ENCODE measurements at regions not wholly inside any gene's neighbourhood (a gene's known extent, or its start where the extent isn't known, plus 50 kb on each side); places are given as distances from the start of the nearest gene placed in this dataset.

DNA sequence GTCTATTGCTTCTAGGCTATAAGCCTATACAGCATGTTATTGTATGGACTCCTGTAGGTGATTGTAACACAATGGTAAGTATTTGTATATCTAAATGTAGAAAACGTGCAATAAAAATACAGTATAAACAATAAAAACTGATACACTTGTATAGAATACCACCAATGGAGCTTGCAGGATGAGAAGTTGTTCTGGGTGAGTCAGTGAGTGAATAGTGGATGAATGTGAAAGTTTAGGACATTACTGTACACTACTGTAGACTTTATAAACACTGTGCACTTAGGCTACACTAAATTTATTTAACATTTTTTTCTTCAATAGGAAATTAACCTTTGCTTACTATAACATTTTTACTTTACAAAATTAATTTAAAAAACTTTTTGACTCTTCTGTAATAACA lies 679.2 kb upstream of the ZNF804A start:
- Histone ChIP-seq H3K27me3 (ENCODE audit: control insufficient read depth, insufficient read depth, low read length) (no peaks in the 10 kb centered on the region), H3K4me3 (ENCODE audit: low read depth, low read length) (no peak overlapping the region), H3K9me3 (ENCODE audit: control insufficient read depth, insufficient read depth, low read length) (no peaks in the 10 kb centered on the region), H3K27ac (ENCODE audit: low read depth, low read length) (no peak overlapping the region), H3K4me1 (ENCODE audit: control insufficient read depth, insufficient read depth, low read length) (no peaks in the 10 kb centered on the region), H3K36me3 (ENCODE audit: control insufficient read depth, insufficient read depth, low read length) (no peaks in the 10 kb centered on the region)
- no peak for DNase-seq (ENCODE audit: low read depth in 4 of 6, low spot score in 6 of 6)
- no CpG with 5 or more reads among the region's 1 CpG for WGBS (ENCODE audit: insufficient coverage)

DNA sequence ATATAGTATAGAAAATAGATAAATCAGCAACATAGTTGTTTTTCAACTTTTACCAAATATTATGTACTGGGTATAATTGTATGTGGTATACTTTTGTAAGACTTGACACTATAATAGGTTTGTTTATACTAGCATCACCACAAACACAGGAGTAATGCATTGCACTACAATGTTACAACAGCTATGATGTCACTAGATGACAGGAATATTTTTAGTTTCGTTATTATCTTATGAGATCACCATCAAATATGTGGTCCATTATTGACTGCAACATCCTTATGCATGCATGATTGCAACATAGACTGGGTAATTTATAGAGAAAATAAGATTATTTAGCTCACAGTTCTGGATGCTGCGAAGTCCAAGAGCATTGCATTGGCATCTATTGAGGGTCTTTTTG lies 678.4 kb upstream of the ZNF804A start:
- no peaks in the 10 kb centered on the region for H3K27me3 ChIP-seq (ENCODE audit: control insufficient read depth, insufficient read depth, low read length)
- WGBS (ENCODE audit: insufficient coverage) = no CpG with 5 or more reads among the region's 2 CpGs
- H3K27ac ChIP-seq (ENCODE audit: low read depth, low read length) = no peak overlapping the region
- no peaks in the 10 kb centered on the region for H3K36me3 ChIP-seq (ENCODE audit: control insufficient read depth, insufficient read depth, low read length)
- no peak for DNase-seq (ENCODE audit: low read depth in 4 of 6, low spot score in 6 of 6)
- no peaks in the 10 kb centered on the region for H3K4me1 ChIP-seq (ENCODE audit: control insufficient read depth, insufficient read depth, low read length)
- H3K9me3 ChIP-seq (ENCODE audit: control insufficient read depth, insufficient read depth, low read length) = no peaks in the 10 kb centered on the region
- no peak overlapping the region for H3K4me3 ChIP-seq (ENCODE audit: low read depth, low read length)

DNA sequence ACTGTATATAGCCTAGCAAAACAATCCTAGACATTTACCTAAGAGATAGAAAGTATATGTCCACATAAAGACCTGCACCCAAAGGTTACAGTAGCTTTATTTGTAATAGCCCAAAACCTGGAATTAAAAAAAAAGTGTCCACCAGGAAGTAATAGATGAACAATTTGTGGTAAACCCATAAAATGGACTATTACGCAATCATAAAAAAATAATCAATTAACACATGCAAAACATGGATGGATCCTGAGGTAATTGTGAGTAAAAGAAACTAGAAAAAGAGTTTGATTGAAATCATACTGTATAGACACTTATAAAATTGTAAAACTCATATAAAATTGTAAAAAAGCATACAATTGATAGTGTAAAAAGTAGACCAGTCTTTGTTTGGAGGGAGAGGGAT lies 673.0 kb upstream of the ZNF804A start:
- Histone ChIP-seq H3K9me3 (ENCODE audit: control insufficient read depth, insufficient read depth, low read length) (no peaks in the 10 kb centered on the region), H3K27ac (ENCODE audit: low read depth, low read length) (no peak overlapping the region), H3K27me3 (ENCODE audit: control insufficient read depth, insufficient read depth, low read length) (no peaks in the 10 kb centered on the region), H3K4me1 (ENCODE audit: control insufficient read depth, insufficient read depth, low read length) (no peaks in the 10 kb centered on the region), H3K4me3 (ENCODE audit: low read depth, low read length) (no peak overlapping the region), H3K36me3 (ENCODE audit: control insufficient read depth, insufficient read depth, low read length) (no peaks in the 10 kb centered on the region)
- no peak for DNase-seq (ENCODE audit: low read depth in 4 of 6, low spot score in 6 of 6)
- no CpG with 5 or more reads among the region's 1 CpG for WGBS (ENCODE audit: insufficient coverage)

DNA sequence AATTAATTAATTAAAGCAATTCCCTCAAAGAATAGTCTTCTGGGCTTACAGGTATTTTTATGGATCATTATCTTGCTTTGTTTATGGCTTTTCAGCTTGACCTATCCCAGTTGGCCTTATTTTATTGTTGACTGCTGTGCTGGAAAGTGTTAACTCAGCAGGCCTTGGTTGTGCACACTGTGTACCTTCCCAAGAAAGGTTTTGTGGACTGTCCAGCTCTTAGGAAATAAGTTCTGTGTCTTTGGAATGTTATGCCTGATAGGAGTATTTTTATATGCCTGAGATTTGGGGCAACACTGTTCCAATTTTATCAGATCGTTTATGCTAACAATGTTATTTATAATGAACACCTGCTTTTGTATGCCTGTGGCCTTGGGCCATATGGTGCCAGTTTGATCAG lies 671.9 kb upstream of the ZNF804A start:
- H3K9me3 ChIP-seq (ENCODE audit: control insufficient read depth, insufficient read depth, low read length) = no peaks in the 10 kb centered on the region
- no peak overlapping the region for H3K27ac ChIP-seq (ENCODE audit: low read depth, low read length)
- no peaks in the 10 kb centered on the region for H3K27me3 ChIP-seq (ENCODE audit: control insufficient read depth, insufficient read depth, low read length)
- H3K36me3 ChIP-seq (ENCODE audit: control insufficient read depth, insufficient read depth, low read length) = no peaks in the 10 kb centered on the region
- H3K4me3 ChIP-seq (ENCODE audit: low read depth, low read length) = no peak overlapping the region
- no peaks in the 10 kb centered on the region for H3K4me1 ChIP-seq (ENCODE audit: control insufficient read depth, insufficient read depth, low read length)
- WGBS (ENCODE audit: insufficient coverage) = no CpG with 5 or more reads among the region's 1 CpG
- DNase-seq (ENCODE audit: low read depth in 4 of 6, low spot score in 6 of 6) = no peak

DNA sequence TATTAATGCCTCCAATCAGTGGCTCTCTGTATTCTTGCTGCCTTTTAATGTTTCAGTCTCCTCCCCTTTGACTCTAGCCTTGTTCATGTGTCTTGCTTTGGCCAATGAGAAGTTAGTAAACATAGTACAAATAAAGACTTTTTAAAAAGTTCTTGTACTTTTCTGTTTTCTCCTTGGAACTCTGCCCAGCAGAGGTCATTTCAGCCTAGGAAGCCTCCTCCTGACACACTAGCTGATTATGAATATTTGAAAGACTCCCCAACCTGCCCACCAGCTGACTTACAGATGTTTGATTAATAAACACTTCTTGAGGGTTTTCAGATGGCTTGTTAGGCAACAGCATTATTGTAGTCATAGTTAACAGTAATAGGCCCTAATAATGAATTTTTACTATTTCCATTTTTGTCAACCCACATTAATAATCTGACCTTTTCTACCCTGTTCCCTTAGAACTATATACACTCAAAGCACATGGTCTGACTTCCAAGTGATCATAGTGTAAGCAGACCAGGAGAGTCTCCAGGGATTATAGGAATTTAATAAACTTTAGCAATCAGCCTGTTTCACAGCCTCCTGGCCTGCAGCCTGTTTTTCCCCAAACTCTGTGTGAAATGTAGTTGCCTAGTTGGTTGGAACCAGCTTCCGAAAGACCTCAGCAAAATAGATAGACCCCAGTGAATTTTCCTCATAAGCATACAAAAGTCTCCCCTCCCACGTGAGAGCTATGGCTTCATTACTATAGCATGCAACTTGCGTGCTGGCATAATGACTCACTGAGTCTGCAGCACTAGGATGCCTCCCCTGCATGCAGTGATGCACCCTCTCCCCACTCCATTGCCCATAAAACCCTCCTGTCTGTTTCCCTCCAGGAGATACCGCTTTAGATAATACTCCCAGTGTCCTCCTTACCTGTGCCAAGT lies 670.7 kb upstream of the ZNF804A start:
- peak in 1 of 6 donors; percentile 4 for DNase-seq (ENCODE audit: low read depth in 4 of 6, low spot score in 6 of 6)
- WGBS (ENCODE audit: insufficient coverage) = 82% methylated on average over 3 of the region's 4 CpGs

DNA sequence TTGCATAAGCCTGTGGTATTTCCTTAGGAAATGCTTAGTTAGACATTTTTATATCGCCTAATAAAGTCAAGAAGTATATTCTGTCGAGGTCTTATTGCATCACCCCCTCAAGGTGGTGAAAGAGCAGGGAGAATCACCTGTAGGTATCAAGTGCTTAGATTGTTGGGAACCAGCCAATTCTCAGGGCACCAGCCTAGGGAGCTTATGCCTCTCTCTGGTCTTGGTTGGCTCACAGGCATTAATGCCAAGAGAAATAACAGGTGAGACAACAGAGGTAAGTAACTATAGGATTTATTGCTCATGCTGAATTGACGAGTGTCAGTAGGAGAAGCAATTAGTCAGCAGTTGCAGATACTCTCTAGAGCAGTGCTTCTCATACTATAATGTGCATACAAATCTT lies 663.3 kb upstream of the ZNF804A start:
- Histone ChIP-seq H3K36me3 (ENCODE audit: control insufficient read depth, insufficient read depth, low read length) (no peaks in the 10 kb centered on the region), H3K4me1 (ENCODE audit: control insufficient read depth, insufficient read depth, low read length) (no peaks in the 10 kb centered on the region), H3K27me3 (ENCODE audit: control insufficient read depth, insufficient read depth, low read length) (no peaks in the 10 kb centered on the region), H3K27ac (ENCODE audit: low read depth, low read length) (no peak overlapping the region), H3K9me3 (ENCODE audit: control insufficient read depth, insufficient read depth, low read length) (peaks cover 2% of the 10 kb centered on the region), H3K4me3 (ENCODE audit: low read depth, low read length) (no peak overlapping the region)
- WGBS (ENCODE audit: insufficient coverage) = no CpG with 5 or more reads among the region's 3 CpGs
- DNase-seq (ENCODE audit: low read depth in 4 of 6, low spot score in 6 of 6) = no peak

More for the DNA sequence above, 670.7 kb upstream of the ZNF804A start:
- Histone ChIP-seq H3K4me3 (ENCODE audit: low read depth, low read length) (no peak overlapping the region), H3K27me3 (ENCODE audit: control insufficient read depth, insufficient read depth, low read length) (no peaks in the 10 kb centered on the region), H3K4me1 (ENCODE audit: control insufficient read depth, insufficient read depth, low read length) (no peaks in the 10 kb centered on the region), H3K9me3 (ENCODE audit: control insufficient read depth, insufficient read depth, low read length) (no peaks in the 10 kb centered on the region), H3K27ac (ENCODE audit: low read depth, low read length) (no peak overlapping the region), H3K36me3 (ENCODE audit: control insufficient read depth, insufficient read depth, low read length) (no peaks in the 10 kb centered on the region)

DNA sequence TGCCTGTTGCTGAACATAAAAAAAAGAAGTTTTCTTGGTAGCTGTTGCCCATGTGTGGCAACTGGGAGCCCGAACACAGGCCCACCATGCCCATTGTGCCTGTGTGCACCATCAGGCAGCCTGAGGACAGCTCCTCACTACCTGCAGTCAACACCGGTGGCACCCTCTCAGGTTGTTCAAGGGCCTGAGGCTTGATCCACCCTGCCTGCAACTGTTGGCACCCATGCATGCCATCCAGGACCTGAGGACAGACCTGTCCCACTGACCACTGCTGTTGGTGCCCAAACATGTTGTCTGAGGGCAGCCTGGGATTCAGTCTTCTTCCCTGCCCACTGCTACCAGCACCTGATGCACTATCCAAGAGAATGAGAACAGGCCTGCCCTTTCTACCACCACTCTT lies 661.1 kb upstream of the ZNF804A start:
- H3K4me3 ChIP-seq (ENCODE audit: low read depth, low read length) = no peak overlapping the region
- peaks cover 2% of the 10 kb centered on the region for H3K9me3 ChIP-seq (ENCODE audit: control insufficient read depth, insufficient read depth, low read length)
- H3K27me3 ChIP-seq (ENCODE audit: control insufficient read depth, insufficient read depth, low read length) = no peaks in the 10 kb centered on the region
- H3K36me3 ChIP-seq (ENCODE audit: control insufficient read depth, insufficient read depth, low read length) = no peaks in the 10 kb centered on the region
- DNase-seq (ENCODE audit: low read depth in 4 of 6, low spot score in 6 of 6) = no peak
- H3K4me1 ChIP-seq (ENCODE audit: control insufficient read depth, insufficient read depth, low read length) = no peaks in the 10 kb centered on the region
- WGBS (ENCODE audit: insufficient coverage) = 100% methylated on average over 2 of the region's 2 CpGs
- no peak overlapping the region for H3K27ac ChIP-seq (ENCODE audit: low read depth, low read length)

DNA sequence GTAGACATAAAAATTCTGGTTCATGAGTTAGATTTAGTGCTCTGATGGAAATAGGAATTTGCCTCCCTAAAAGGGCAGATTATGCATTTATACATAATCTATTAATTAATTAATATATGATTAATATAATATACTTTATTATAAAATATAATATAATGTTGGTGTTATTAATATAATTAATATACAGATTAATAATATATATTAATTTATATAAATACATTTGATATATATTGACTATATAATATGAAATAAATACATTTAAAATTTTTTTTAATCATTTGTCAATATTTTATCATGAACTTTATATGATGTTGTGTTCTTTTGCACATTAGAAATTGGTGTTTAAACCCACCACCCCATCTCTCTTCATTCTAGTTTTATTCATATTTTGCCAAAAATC lies 652.1 kb upstream of the ZNF804A start:
- DNase-seq (ENCODE audit: low read depth in 4 of 6, low spot score in 6 of 6) = no peak
- Histone ChIP-seq H3K36me3 (ENCODE audit: control insufficient read depth, insufficient read depth, low read length) (no peaks in the 10 kb centered on the region), H3K4me1 (ENCODE audit: control insufficient read depth, insufficient read depth, low read length) (no peaks in the 10 kb centered on the region), H3K27ac (ENCODE audit: low read depth, low read length) (no peak overlapping the region), H3K27me3 (ENCODE audit: control insufficient read depth, insufficient read depth, low read length) (no peaks in the 10 kb centered on the region), H3K4me3 (ENCODE audit: low read depth, low read length) (no peak overlapping the region), H3K9me3 (ENCODE audit: control insufficient read depth, insufficient read depth, low read length) (peaks cover 1% of the 10 kb centered on the region)

DNA sequence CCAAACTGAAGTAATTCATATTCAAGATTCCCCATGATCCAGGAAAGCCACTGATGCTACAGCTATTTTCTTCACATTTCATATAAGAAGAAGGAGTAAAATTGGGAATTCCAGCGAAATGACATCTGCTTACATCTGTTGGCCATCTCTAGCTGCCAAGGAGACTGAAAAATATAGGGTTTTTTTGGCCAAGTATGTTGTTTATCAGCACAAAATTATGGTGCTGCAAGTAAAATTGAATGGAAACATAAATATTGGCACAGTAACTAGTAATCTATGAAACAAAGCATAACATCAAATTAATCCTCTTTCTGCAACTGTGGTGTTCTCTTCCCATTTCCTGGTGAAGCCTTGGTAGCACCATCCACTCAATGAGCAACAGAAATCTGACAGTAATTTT lies 649.5 kb upstream of the ZNF804A start:
- no peaks in the 10 kb centered on the region for H3K36me3 ChIP-seq (ENCODE audit: control insufficient read depth, insufficient read depth, low read length)
- WGBS (ENCODE audit: insufficient coverage) = no CpG with 5 or more reads among the region's 1 CpG
- H3K27me3 ChIP-seq (ENCODE audit: control insufficient read depth, insufficient read depth, low read length) = no peaks in the 10 kb centered on the region
- no peaks in the 10 kb centered on the region for H3K4me1 ChIP-seq (ENCODE audit: control insufficient read depth, insufficient read depth, low read length)
- H3K4me3 ChIP-seq (ENCODE audit: low read depth, low read length) = no peak overlapping the region
- H3K27ac ChIP-seq (ENCODE audit: low read depth, low read length) = no peak overlapping the region
- peaks cover 1% of the 10 kb centered on the region for H3K9me3 ChIP-seq (ENCODE audit: control insufficient read depth, insufficient read depth, low read length)
- peak in 1 of 6 donors; percentile 23 for DNase-seq (ENCODE audit: low read depth in 4 of 6, low spot score in 6 of 6)

DNA sequence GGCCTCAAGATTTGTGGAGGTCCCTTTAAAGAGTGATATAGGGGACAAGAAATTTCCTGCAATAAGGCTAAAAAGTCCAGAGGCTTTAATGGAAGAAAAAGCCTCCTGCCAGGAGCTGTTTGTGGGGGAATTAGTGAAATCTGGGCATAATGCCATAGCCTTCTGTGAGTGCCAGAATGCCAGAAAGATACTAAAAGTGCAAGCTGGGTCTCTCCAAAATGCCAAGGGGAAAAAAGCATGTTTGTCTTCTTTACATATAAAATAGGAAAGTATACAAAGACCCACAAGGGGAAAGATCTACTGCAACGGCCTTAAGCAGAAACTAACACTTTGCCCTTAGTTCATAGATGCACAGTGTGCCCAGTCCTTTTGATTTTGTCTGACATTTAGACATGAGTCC lies 647.7 kb upstream of the ZNF804A start:
- H3K9me3 ChIP-seq (ENCODE audit: control insufficient read depth, insufficient read depth, low read length) = peaks cover 1% of the 10 kb centered on the region
- H3K27ac ChIP-seq (ENCODE audit: low read depth, low read length) = no peak overlapping the region
- DNase-seq (ENCODE audit: low read depth in 4 of 6, low spot score in 6 of 6) = peak; percentile 29 to 90 (median 48)
- no peak overlapping the region for H3K4me3 ChIP-seq (ENCODE audit: low read depth, low read length)
- H3K27me3 ChIP-seq (ENCODE audit: control insufficient read depth, insufficient read depth, low read length) = no peaks in the 10 kb centered on the region
- H3K36me3 ChIP-seq (ENCODE audit: control insufficient read depth, insufficient read depth, low read length) = no peaks in the 10 kb centered on the region
- no CpG with 5 or more reads among the region's 1 CpG for WGBS (ENCODE audit: insufficient coverage)
- no peaks in the 10 kb centered on the region for H3K4me1 ChIP-seq (ENCODE audit: control insufficient read depth, insufficient read depth, low read length)
